ENCODE measurements at regions not wholly inside any gene's neighbourhood (a gene's known extent, or its start where the extent isn't known, plus 50 kb on each side); places are given as distances from the start of the nearest gene placed in this dataset.

- DNase-seq (ENCODE audit: insufficient read length, low spot score): no peak
- no peak for TF ChIP-seq SPI1 (IDR thresholded peaks at IDR 0.05; ENCODE audit: low read depth, low read length)
- no peak for TF ChIP-seq POU2F2 (IDR thresholded peaks at IDR 0.05; ENCODE audit: low read depth, low read length)
- no peak for FAIRE-seq
Measured at GRCh38 chr3:481111-481510, 284.5 kb downstream of the CHL1 start.

- FAIRE-seq (peak; percentile 23), DNase-seq (ENCODE audit: insufficient read length, low spot score) (no peak)
- TF ChIP-seq POLR2A (IDR thresholded peaks at IDR 0.05; ENCODE audit: low read depth, low read length) (no peak), PAX5 (IDR thresholded peaks at IDR 0.05; ENCODE audit: insufficient read depth, low read length, severe bottlenecking) (no peak), POLR2AphosphoS5 (IDR thresholded peaks at IDR 0.05; ENCODE audit: low read depth, low read length) (no peak), SPI1 (IDR thresholded peaks at IDR 0.05; ENCODE audit: low read depth, low read length) (no peak), TAF1 (IDR thresholded peaks at IDR 0.05; ENCODE audit: low read depth, low read length) (no peak), POU2F2 (IDR thresholded peaks at IDR 0.05; ENCODE audit: low read depth, low read length) (no peak)
Measured at GRCh38 chr3:481680-482079, 285.1 kb downstream of the CHL1 start.

DNA sequence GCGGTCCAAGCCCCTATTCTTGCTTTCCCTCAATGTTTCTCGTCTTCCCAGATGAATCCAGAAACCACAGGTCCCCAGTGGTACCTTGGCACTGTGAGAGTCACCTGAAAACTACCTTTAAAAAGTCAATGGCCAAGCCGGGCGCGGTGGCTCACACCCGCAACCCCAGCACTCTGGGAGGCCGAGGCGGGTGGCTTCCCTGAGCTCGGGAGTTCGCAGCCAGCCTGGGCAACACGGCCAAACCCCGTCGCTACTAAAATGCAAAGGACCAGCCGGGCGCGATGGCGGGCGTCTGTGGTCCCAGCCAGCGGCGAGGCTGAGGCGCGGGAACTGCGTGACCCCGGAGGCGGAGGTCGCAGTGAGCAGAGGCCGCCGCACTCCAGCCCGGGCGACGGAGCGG is 285.9 kb downstream of the CHL1 start:
- TF ChIP-seq SPI1 (IDR thresholded peaks at IDR 0.05; ENCODE audit: low read depth, low read length) (no peak), POLR2A (IDR thresholded peaks at IDR 0.05; ENCODE audit: low read depth, low read length) (no peak), TAF1 (IDR thresholded peaks at IDR 0.05; ENCODE audit: low read depth, low read length) (no peak), POLR2AphosphoS5 (IDR thresholded peaks at IDR 0.05; ENCODE audit: low read depth, low read length) (no peak), PAX5 (IDR thresholded peaks at IDR 0.05; ENCODE audit: insufficient read depth, low read length, severe bottlenecking) (no peak), POU2F2 (IDR thresholded peaks at IDR 0.05; ENCODE audit: low read depth, low read length) (no peak)

DNA sequence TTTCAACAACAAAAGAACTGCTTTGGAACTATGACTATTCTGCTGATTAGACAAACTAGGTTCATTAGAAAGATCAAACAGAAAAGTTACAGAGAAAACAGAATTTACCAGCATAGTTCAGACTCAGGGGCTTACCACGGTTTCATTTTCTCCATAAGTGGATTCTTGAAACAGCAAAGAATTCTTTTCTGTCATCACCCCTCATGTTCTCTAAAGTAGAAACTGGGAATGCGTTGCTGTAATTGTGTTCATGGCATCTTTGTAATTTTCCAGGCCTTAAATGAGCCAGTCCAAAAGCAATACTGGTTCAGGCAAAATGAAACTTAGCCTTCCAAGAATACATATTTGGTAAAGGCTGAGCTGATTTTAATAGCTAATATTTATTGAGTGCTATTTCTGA is 287.8 kb downstream of the CHL1 start:
- FAIRE-seq (peak; percentile 5), DNase-seq (ENCODE audit: insufficient read length, low spot score) (no peak)
- TF ChIP-seq POLR2A (IDR thresholded peaks at IDR 0.05; ENCODE audit: low read depth, low read length): no peak
- no peak for TF ChIP-seq POLR2AphosphoS5 (IDR thresholded peaks at IDR 0.05; ENCODE audit: low read depth, low read length)
- TF ChIP-seq TAF1 (IDR thresholded peaks at IDR 0.05; ENCODE audit: low read depth, low read length): no peak
- no peak for TF ChIP-seq PAX5 (IDR thresholded peaks at IDR 0.05; ENCODE audit: insufficient read depth, low read length, severe bottlenecking)
- no peak for TF ChIP-seq POU2F2 (IDR thresholded peaks at IDR 0.05; ENCODE audit: low read depth, low read length)
- no peak for TF ChIP-seq SPI1 (IDR thresholded peaks at IDR 0.05; ENCODE audit: low read depth, low read length)

More for the DNA sequence above, 285.9 kb downstream of the CHL1 start:
- DNase-seq (ENCODE audit: insufficient read length, low spot score) (no peak), FAIRE-seq (no peak)

DNA sequence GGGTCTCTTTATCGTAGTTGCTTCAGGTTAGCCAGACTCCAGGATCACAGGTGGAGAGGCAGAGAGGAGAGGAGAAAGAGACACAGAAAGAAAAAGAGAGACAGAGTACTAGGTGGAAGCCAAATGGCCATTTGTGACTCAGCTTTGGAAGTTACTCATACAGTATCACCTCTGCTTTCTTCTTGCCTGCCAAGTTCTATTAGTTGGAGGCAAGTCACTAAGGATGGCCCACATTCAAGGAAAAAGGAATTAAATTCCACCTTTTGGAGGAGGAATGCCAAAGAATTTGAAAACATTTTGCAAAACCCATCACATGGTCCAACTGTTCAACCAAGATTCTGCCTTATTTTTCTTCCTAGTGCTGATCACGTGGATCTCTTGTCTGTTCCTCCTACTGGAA is 291.1 kb downstream of the CHL1 start:
- no peak for FAIRE-seq
- DNase-seq (ENCODE audit: insufficient read length, low spot score): no peak
- no peak for TF ChIP-seq POU2F2 (IDR thresholded peaks at IDR 0.05; ENCODE audit: low read depth, low read length)
- TF ChIP-seq TAF1 (IDR thresholded peaks at IDR 0.05; ENCODE audit: low read depth, low read length): no peak
- no peak for TF ChIP-seq POLR2AphosphoS5 (IDR thresholded peaks at IDR 0.05; ENCODE audit: low read depth, low read length)
- no peak for TF ChIP-seq PAX5 (IDR thresholded peaks at IDR 0.05; ENCODE audit: insufficient read depth, low read length, severe bottlenecking)
- no peak for TF ChIP-seq SPI1 (IDR thresholded peaks at IDR 0.05; ENCODE audit: low read depth, low read length)
- no peak for TF ChIP-seq POLR2A (IDR thresholded peaks at IDR 0.05; ENCODE audit: low read depth, low read length)

GRCh38 chr3:492586-493316 is 296.2 kb downstream of the CHL1 start:
- TF ChIP-seq POLR2AphosphoS5 (IDR thresholded peaks at IDR 0.05; ENCODE audit: low read depth, low read length) (no peak), TAF1 (IDR thresholded peaks at IDR 0.05; ENCODE audit: low read depth, low read length) (peak; percentile 44; the same call in 1 of the 2 replicates)
- peak; percentile 60 for FAIRE-seq
- DNase-seq (ENCODE audit: insufficient read length, low spot score): no peak

DNA sequence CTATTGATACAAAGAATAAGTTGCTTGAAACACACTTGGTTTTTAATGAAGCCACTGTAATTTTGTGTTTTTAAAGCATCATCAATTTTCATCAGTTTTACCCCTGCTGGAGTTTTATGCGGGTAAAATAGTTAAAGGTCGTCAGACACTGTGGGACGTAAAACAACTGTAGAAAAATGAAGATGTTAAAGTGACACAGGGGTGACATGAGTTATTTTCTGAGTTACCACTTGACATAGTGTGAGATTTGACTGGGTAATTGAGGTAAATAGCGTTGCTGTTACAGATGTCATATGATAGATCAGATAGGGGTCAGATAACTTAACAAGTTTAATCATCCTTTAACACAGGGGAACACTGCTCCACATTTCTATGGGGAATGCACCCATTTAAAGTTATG is 297.6 kb downstream of the CHL1 start:
- DNase-seq (ENCODE audit: insufficient read length, low spot score) (no peak), FAIRE-seq (no peak)
- TF ChIP-seq POU2F2 (IDR thresholded peaks at IDR 0.05; ENCODE audit: low read depth, low read length) (no peak), POLR2A (IDR thresholded peaks at IDR 0.05; ENCODE audit: low read depth, low read length) (no peak), SPI1 (IDR thresholded peaks at IDR 0.05; ENCODE audit: low read depth, low read length) (no peak), POLR2AphosphoS5 (IDR thresholded peaks at IDR 0.05; ENCODE audit: low read depth, low read length) (no peak), TAF1 (IDR thresholded peaks at IDR 0.05; ENCODE audit: low read depth, low read length) (no peak), PAX5 (IDR thresholded peaks at IDR 0.05; ENCODE audit: insufficient read depth, low read length, severe bottlenecking) (no peak)

- DNase-seq (ENCODE audit: insufficient read length, low spot score) (no peak), FAIRE-seq (no peak)
- TF ChIP-seq PAX5 (IDR thresholded peaks at IDR 0.05; ENCODE audit: insufficient read depth, low read length, severe bottlenecking) (no peak), POU2F2 (IDR thresholded peaks at IDR 0.05; ENCODE audit: low read depth, low read length) (no peak), SPI1 (IDR thresholded peaks at IDR 0.05; ENCODE audit: low read depth, low read length) (no peak), TAF1 (IDR thresholded peaks at IDR 0.05; ENCODE audit: low read depth, low read length) (no peak), POLR2AphosphoS5 (IDR thresholded peaks at IDR 0.05; ENCODE audit: low read depth, low read length) (no peak), POLR2A (IDR thresholded peaks at IDR 0.05; ENCODE audit: low read depth, low read length) (no peak)
Measured at GRCh38 chr3:498487-498886, 301.9 kb downstream of the CHL1 start.

DNA sequence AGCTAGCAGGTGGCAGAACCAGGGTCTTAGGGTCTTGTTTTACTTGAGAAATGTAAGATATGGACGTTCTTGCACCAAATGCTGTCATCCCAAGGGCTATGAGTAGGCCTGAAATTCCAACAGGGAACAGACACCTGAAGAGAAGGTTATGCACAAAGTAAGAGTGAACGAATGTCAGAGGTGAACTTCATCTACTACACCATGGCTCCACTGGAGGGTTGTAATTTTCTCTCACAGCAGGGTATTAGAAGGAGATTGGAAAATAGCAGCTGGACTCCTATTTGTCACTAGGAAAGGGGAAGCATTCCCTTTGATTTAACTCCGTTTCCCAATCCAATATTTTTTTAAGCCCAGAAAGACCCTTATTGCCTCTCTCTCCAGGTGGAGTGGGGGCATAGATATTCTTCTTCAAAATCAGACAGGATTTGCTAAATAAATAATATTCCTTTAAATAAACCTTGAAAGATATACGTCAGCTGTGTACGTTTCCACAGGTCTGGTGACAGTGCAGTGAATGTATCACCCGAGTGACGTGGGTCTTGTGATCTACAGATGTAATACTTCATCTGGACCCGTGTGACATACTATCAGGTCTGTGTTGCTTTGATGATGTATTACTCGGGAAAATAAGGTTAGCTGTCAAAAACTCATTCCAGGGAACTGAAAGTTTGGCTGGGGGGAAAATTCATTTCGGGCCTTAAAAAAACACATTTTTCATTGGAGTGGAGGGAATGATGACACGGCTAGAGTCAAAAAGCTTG is 302.6 kb downstream of the CHL1 start:
- TF ChIP-seq TAF1 (IDR thresholded peaks at IDR 0.05; ENCODE audit: low read depth, low read length) (no peak), POU2F2 (IDR thresholded peaks at IDR 0.05; ENCODE audit: low read depth, low read length) (no peak), POLR2A (IDR thresholded peaks at IDR 0.05; ENCODE audit: low read depth, low read length) (no peak), SPI1 (IDR thresholded peaks at IDR 0.05; ENCODE audit: low read depth, low read length) (no peak), POLR2AphosphoS5 (IDR thresholded peaks at IDR 0.05; ENCODE audit: low read depth, low read length) (no peak), PAX5 (IDR thresholded peaks at IDR 0.05; ENCODE audit: insufficient read depth, low read length, severe bottlenecking) (no peak)
- no peak for DNase-seq (ENCODE audit: insufficient read length, low spot score)
- no peak for FAIRE-seq
